ENCODE measurements at regions not wholly inside any gene's neighbourhood (a gene's known extent, or its start where the extent isn't known, plus 50 kb on each side); places are given as distances from the start of the nearest gene placed in this dataset.
A peak's percentile ranks its signal among the peaks of the same experiment; 100 is the strongest.

GRCh38 chr2:19677825-19678518 is 223.8 kb downstream of the TTC32 start:
- peak; percentile 9 for DNase-seq (ENCODE audit: low read depth)

- DNase-seq (ENCODE audit: low read depth) = no peak
Observed at GRCh38 chr2:19677215-19677777, 224.5 kb downstream of the TTC32 start.

DNA sequence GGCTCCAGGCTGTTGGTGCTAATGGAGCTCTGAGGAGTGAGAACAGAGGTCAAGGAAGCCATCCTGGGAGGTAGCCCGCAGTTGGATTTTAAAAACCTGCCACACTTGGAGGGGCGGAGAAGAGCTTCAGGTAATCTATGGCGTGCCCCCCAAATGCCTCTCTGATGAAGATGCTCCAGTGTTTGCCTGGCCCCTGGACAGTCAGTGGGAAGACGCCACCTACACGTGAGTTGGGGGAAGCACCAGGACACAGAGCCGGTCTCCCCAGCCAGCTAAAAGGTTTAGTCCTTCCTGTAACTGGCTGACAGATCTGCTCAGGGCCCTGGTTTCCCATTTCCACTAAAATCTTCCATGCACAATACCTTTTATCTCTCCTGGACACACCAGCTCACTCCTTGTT is 225.0 kb downstream of the TTC32 start:
- no peak for DNase-seq (ENCODE audit: low read depth)

- DNase-seq (ENCODE audit: low read depth) = peak; percentile 15
Observed at GRCh38 chr2:19675856-19676460, 225.8 kb downstream of the TTC32 start.

- DNase-seq (ENCODE audit: low read depth) = no peak
Observed at GRCh38 chr2:19675003-19675629, 226.7 kb downstream of the TTC32 start.

- no peak for DNase-seq (ENCODE audit: low read depth)
Observed at GRCh38 chr2:19674051-19675002, 227.5 kb downstream of the TTC32 start.

DNA sequence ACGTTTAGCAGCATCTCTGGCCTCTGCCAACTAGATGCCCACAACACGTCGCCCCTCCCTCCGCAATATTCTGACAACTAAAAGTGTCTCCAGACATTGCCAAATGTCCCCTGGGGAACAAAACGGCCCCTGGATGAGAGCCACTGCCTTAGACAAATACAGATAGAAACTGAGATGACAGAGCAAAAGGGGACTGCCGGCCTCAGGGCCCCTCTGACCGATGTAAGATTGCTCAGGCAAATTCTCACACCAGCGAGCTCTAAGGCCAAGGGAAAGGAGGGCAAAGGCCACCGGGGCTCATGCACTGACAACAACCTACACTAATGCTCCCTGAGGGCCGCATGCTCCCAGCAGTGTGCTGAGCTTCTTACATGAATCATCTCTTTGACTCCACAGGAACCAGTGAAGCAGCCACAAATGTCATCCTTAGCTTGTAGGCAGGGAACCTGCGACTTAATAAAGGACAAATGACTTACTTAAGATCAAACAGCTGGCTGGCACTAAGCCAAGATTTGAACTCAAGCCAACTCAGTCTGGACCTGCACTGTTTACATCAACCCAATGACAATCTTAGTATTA is 228.5 kb downstream of the TTC32 start:
- DNase-seq (ENCODE audit: low read depth) = peak; percentile 41

GRCh38 chr2:19671916-19672315 is 229.9 kb downstream of the TTC32 start:
- no peak for DNase-seq (ENCODE audit: low read depth)

- DNase-seq (ENCODE audit: low read depth) = no peak
Observed at GRCh38 chr2:19671311-19671710, 230.5 kb downstream of the TTC32 start.

DNA sequence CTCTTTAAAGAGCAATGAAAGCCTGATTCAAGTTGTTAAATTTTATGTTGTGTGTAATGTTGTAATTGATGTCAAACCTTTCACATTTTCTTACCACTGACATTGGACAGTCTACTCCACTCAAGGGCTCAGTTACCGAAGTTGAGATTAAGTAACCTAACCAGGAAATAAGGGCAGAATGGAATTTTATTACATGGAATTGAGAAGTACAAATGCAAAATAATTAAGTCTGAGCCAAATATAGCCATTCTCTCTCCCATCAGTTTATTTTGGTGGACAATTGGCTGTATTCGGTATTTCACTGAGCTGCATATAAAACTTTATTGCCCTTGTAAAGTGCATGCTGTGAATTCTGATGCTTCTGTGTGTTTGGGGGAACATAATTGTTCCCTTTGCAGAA is 231.5 kb downstream of the TTC32 start:
- no peak for DNase-seq (ENCODE audit: low read depth)

DNA sequence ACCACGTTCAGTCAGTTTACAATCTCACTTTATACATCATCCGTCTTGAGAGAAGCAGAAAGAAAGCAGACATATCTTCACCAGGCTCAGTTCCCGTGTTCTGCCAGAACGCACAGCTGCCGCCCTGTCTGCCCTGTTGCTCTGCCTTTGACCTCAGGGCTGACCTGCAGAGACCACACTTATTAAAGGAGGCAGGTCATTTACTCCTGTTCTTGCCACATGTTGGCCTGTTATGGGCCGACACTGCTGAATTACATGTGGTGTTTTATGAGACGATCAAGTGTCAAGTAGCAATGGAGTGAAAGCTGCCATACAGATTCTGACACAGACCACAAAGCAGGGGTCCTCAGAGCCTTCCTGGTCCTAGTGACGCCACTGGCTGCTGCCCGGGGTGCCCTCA is 232.2 kb downstream of the TTC32 start:
- no peak for DNase-seq (ENCODE audit: low read depth)

- no peak for DNase-seq (ENCODE audit: low read depth)
Observed at GRCh38 chr2:19669126-19669525, 232.7 kb downstream of the TTC32 start.

DNA sequence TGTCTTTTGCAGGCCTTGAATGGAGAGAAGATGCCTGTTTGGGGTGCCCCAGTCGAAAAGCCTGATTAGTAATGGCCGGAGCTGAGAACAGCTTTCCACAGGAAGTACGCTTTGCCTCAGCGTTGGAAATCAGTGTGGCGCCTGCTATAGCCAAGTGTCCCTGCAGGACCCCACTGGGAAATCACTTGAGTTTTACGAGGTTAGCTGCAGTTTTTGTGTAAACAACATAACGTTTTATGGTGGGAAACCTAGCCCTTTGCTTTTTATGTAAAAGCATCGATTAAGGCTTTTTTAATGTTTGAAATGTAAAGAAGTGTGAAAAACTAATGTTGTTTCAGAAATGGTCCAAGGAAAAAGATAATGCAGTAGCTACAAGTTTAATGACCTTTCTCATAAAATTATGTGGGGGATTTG is 234.2 kb downstream of the TTC32 start:
- DNase-seq (ENCODE audit: low read depth) = no peak

DNA sequence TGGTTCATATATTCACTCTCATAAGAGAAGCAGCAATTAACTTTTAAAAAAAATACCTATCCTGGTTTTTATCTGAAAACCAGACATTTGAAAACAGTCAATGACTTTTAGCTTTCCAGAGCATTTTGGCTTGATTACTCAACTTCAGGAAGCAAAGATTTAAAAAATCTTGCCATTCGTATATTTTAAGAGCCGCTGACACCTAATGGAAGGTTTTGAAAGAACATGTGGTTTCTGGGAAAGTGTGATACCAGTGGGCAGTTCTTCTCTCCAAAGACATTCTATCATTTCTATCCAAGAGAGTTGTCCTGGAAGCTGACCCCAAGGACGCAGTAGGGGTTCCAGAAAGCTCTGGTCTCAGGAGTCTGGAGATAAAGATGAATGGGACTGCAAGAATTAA is 234.7 kb downstream of the TTC32 start:
- peak; percentile 37 for DNase-seq (ENCODE audit: low read depth)

DNA sequence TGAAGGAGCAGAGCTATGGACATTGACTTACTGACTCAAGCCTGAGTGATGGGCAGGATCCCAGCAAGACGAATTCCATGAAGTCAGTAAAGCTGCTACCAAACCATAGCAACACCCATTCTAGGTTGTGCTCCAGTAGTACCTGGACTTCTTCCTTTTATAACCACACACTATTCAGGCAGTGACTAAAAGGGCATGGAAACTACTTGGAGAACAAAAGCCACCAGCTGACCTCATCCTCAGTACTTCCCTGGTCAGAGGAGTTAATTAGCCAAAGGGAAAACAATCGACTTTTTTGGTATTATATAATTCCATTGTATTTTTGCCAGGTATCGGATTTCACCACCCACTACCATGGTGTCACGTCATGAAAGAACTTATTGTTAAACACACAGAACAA is 237.1 kb downstream of the TTC32 start:
- no peak for DNase-seq (ENCODE audit: low read depth)

DNA sequence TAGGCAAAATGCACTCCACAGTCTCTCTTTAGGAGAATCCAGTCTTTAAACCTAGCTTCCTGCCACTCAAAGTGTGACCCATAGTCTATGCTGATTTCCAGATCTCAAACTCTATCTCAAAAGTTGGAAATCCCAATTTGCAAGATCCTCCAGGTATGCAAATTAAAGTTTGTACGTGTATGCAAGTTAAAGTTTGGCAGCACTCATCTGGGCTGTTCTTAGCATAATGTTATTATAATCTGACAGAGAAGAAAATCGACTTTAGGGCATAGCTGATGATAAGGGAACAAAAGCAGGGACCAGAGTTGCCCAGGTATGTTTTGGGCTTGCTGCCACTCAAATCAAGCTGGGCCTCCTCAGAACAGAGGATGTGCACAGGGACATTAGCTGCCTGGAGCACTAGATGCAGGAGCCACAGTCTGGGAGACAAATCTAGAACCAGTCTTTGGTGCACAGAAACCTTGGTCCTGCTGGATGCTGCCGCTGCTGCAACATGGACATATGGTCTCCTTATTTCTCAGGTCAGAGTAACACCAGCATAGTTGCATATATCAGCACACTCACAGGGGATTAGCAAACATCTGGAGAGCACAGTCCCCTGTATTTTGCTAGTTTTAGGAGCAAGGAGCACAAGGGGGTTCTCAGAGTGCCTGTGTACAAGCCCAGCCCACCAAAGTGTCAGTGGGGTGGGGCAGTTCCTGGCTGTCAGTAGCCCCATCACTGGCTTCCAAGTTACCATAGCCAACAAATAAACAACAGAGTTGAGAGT is 242.6 kb downstream of the TTC32 start:
- DNase-seq (ENCODE audit: low read depth) = no peak

DNA sequence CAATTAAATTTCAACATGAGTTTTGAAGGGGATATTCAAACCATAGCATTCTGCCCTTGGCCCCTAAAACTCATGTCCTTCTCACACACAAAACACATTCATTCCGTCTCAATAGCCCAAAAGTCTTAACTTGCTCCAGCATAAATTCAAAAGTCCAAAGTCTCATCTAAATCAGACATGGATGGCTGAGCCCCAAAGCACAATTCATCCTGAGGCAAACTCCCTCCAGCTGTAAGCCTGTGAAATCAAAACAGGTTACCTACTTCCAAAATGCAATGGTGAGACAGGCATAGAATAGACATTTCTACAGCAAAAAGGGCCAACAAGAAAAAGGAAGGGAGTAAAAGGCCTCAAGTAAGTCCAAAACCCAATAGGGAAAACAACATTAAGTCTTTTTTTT is 245.8 kb downstream of the TTC32 start:
- no peak for DNase-seq (ENCODE audit: low read depth)

DNA sequence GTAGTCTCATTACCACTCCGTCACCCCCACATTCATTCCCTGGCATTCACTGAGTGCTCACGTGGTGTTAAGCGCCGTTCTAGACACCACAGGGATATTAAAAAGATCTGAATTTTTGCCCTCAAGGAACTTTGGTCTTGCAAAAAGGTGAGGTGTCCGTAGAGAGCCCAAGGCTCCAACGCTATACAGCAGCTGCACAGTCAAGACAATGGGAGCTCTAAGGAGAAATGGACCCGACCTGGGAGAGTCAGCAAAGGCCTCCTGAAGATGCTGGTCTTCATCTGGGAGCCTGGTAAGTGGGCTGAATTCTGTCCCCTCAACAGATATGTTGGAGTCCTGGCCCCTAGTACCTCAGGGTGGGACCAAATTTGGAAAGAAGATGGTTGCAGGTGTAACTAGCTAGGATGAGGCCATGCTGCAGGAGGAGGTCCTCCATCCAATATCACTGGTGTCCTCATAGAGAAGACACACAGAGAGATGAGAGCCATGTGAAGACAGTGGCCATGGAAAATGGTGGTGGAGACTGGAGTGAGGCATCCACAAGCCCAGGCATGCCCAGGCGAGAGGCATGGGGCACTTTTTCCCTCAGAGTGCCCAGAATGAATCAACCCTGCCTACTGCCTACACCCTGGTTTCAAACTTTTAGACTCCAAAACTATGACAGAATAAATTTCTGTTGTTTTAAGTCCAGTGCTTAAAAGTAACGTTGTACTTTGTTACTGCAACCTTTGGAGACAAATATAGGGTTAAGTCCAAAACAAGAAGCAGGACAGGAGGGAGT is 247.3 kb downstream of the TTC32 start:
- no peak for DNase-seq (ENCODE audit: low read depth)

GRCh38 chr2:19653509-19653908 is 248.3 kb downstream of the TTC32 start:
- no peak for DNase-seq (ENCODE audit: low read depth)

GRCh38 chr2:19652811-19653210 is 249.0 kb downstream of the TTC32 start:
- DNase-seq (ENCODE audit: low read depth) = no peak

Data from fibroblast of gingiva (primary cell).